ENCODE measurements at regions not wholly inside any gene's neighbourhood (a gene's known extent, or its start where the extent isn't known, plus 50 kb on each side); places are given as distances from the start of the nearest gene placed in this dataset.

DNA sequence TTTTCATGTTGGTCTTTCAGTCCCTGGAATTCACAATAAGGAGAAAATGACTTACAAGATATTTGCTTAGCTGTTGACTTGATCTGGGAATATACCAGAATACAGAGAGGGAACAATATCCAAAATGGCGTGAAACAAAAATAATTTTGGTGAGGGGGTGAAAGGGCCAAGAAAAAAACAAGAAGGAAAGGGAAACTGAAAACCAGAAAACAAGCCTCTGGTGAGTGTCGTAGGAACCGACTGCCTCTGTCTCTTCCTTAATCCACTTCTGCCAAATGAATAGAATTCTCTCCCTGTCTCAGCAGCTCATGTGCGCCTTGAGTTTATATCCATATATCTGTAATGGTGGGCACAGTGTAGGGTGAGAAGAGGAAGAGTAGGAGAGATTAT lies 367.6 kb downstream of the ETS1 start:
- TF ChIP-seq, protein P1, sequence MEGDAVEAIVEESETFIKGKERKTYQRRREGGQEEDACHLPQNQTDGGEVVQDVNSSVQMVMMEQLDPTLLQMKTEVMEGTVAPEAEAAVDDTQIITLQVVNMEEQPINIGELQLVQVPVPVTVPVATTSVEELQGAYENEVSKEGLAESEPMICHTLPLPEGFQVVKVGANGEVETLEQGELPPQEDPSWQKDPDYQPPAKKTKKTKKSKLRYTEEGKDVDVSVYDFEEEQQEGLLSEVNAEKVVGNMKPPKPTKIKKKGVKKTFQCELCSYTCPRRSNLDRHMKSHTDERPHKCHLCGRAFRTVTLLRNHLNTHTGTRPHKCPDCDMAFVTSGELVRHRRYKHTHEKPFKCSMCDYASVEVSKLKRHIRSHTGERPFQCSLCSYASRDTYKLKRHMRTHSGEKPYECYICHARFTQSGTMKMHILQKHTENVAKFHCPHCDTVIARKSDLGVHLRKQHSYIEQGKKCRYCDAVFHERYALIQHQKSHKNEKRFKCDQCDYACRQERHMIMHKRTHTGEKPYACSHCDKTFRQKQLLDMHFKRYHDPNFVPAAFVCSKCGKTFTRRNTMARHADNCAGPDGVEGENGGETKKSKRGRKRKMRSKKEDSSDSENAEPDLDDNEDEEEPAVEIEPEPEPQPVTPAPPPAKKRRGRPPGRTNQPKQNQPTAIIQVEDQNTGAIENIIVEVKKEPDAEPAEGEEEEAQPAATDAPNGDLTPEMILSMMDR (IDR thresholded peaks at IDR 0.05; ENCODE audit: low read depth, low read length, poor library complexity, severe bottlenecking), result no peak
- TF ChIP-seq EZH2phosphoT487 (IDR thresholded peaks at IDR 0.05; ENCODE audit: borderline replicate concordance, low read length), result no peak

Data from DOHH2 (cell line).